NCI-H187 (cell line): ENCODE measurements at regions not wholly inside any gene's neighbourhood (a gene's known extent, or its start where the extent isn't known, plus 50 kb on each side); places are given as distances from the start of the nearest gene placed in this dataset.
A peak's percentile ranks its signal among the peaks of the same experiment; 100 is the strongest.

Source experiments
- DNase-seq, 2 experiments: peaks; one replicate each; lab custom pipeline; 2025; lab: John Stamatoyannopoulos, UW

DNA sequence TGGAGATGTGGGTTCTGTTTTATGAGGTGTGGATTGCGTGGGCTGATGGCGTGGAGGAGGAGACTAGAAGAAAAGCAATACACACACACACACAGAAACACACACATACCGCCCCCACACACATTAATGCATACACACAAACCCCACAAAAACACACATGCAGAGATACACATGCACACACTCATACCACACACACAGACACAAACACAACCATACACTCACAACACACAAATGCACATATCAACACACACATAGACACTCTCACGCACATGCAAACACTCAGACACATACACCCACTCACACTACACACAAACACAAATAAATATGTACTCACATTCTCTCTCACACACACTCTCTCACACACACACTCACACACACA lies 75.7 kb upstream of the UBL3 start:
- no peak for DNase-seq

- DNase-seq: no peak
Measured at GRCh38 chr13:29925457-29926097, 75.2 kb upstream of the UBL3 start.

- peak; percentile 35 to 38 for DNase-seq
Measured at GRCh38 chr13:29924482-29925350, 74.3 kb upstream of the UBL3 start.

GRCh38 chr13:29923554-29924481 lies 73.4 kb upstream of the UBL3 start:
- peak; percentile 11 to 38 for DNase-seq

- DNase-seq: no peak
Measured at GRCh38 chr13:29922896-29923295, 72.5 kb upstream of the UBL3 start.

DNA sequence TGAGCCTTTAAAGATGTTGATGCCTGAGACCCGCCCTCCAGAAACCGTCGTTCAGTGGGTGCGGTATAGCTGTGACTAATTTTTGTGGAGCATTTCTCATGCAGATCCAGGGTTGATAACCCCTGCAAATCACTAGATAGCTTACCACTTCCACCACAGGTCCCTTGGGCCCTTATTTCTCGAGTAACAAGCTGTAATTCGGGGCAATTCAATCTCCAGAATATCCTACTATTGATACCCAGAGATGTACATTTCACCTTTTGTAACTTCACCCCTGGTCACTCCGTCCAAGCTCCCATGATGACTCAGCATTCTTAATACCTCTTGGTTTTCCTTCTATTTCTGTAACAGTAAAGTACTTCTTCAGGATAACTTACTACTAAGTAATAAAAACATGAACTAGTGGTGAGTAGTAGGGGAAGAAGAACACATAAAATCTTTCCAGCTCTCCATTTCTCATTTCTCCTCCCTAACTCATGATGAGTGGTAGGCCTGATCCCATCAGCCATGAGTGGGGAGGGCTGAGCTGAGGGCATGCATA lies 71.9 kb upstream of the UBL3 start:
- DNase-seq: no peak

- no peak for DNase-seq
Measured at GRCh38 chr13:29921542-29921941, 71.1 kb upstream of the UBL3 start.

- DNase-seq: no peak
Measured at GRCh38 chr13:29920025-29920643, 69.7 kb upstream of the UBL3 start.

DNA sequence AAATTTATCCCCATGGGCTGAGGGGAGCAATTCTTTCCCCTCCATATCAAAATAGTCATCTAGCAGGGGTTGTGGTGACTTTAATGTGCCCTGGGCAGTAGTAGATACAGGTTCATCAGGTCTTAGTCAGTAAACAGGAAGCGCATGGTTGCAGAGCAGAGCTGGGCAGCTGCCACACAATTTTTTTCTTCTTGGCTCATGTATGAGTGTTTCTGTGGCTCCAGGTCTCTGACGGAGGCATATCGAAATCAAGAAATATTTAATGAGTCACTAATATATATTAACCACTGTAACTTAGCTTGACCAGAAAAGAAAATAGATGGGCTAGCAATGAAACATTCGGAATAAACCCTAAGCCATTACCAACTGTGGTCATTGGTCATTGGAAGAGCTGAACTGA lies 68.4 kb upstream of the UBL3 start:
- no peak for DNase-seq

DNA sequence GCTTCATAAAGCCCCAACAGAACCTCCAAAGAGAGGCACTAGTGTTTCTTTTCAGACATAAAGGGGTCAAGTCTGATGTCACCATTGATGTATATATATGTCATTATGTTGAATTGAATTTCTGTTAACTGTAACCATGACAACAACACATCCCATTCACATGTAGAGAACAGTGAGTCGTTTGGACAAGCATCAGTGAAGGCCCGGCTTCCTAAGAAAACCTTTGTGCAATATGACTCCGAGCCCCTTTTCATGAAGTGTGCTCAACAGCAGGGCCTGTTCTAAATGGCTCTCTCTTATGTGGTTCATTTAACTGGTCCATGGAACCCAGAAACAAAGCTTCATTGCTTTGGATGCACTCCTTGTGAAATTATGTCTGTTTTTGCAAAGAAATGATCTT lies 67.2 kb upstream of the UBL3 start:
- no peak for DNase-seq

- DNase-seq: no peak
Measured at GRCh38 chr13:29914581-29914980, 64.2 kb upstream of the UBL3 start.

- DNase-seq: no peak
Measured at GRCh38 chr13:29911781-29912418, 61.5 kb upstream of the UBL3 start.

DNA sequence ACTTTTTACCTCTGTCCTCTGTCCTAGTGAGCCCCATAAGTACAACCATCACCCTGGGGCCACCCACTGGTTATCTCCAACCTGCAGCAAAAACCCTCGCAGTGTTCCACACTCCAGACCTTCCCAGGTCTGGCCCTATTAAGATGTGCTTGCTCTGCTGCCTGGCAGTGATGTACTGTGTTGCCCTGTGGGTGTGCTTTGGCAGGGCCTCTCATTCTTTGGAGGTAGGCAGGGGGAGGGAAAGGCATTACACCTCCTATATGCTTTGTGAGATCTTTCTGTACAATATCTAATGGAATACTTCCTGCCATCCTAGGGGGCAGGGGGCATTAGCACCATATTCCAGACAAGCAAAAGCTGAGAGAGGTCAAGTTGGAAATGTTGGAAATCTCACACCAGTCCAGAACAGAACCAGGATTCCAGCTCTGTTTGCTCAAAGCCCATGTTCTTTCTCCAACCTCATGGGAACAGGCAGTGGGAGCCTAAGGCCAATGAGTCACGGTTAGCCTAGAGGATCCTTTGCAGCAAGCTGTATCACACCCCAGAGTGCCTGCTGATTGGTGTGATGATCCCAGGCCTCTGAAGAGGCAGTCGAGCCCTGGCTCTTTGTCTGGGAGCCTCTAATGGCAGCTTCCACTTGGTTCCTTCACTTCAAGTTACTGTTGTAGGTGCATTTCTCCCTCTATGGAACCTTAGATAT lies 59.7 kb upstream of the UBL3 start:
- DNase-seq: no peak

DNA sequence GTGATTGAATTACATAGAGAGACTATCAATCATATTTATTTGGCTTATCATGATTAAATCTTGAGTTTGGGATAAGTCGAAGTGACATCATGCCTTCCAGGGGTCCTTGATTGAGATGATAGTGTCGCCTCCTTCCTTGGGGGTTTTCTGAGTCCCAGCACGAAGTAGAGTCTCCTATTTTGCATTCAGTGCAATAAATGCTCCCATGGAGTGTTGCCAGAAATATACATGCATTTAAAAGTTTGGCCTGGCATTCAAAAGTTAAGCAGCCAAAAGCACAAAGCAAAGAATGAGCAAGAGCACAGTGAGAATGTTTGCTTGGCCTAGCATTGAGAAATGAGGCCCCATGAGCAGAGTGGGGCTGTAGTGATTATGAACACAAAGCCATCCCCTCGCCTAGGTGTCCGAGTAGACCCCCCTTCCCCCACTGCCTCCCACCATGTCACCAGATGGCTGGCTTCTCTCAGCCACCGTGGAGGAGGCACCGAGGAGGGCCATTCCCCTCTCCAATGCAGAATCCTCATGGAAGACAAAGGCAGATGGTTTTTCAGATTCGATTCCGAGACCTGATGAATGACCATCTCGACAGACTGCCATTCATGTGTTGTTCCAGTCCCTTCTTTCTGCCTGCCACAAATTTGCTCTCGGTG lies 58.8 kb upstream of the UBL3 start:
- no peak for DNase-seq

- no peak for DNase-seq
Measured at GRCh38 chr13:29908416-29909080, 58.1 kb upstream of the UBL3 start.

DNA sequence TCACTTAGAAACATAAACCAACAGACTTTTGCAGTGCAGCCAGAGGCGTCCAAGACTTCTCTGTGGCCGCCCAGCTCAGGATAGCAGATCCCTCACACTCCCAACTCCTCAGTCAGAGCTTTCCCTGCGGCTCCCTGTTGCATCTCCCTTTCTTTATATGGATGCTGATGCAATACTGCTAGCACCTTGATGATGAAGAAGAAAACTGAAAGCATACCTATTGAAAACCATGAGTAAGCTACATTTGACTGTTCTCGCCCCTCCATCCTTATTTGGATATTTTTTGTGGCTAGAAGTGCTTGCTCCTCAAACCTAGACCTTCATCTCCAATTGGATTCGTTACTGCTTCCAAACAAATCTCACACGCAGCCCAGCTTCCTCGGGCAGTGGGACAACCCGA lies 57.3 kb upstream of the UBL3 start:
- DNase-seq: no peak

- DNase-seq: no peak
Measured at GRCh38 chr13:29906432-29907011, 56.1 kb upstream of the UBL3 start.

- no peak for DNase-seq
Measured at GRCh38 chr13:29905845-29906244, 55.4 kb upstream of the UBL3 start.

- DNase-seq: no peak
Measured at GRCh38 chr13:29903996-29904395, 53.6 kb upstream of the UBL3 start.
